Fibroblast of lung (primary cell): ENCODE measurements at regions not wholly inside any gene's neighbourhood (a gene's known extent, or its start where the extent isn't known, plus 50 kb on each side); places are given as distances from the start of the nearest gene placed in this dataset.

ENCODE experiments used
- CTCF ChIP-seq, 2 donors: IDR thresholded peaks in 1 of 2; conservative IDR thresholded peaks in 1 of 2; 1 replicate in 1 of 2; 2 replicates in 1 of 2; pipeline ENCODE4 v1.5.1; 2011 to 2012; ENCODE audit warnings: low read length in 2 of 2, control low read depth in 1 of 2, inconsistent platforms in 1 of 2, low read depth in 1 of 2, mild to moderate bottlenecking in 1 of 2
- EZH2 ChIP-seq: IDR thresholded peaks from 2 replicates; pipeline ENCODE4 v1.5.1; 2012; ENCODE audit warnings: low read length, control low read depth, mild to moderate bottlenecking; ENCODE audit errors: missing control alignments

GRCh38 chr6:113364766-113365165 is 492.4 kb upstream of the MARCKS start:
- TF ChIP-seq CTCF (conservative IDR thresholded peaks at IDR 0.05 in 1 of 2, IDR thresholded peaks at IDR 0.05 in 1 of 2; ENCODE audit: low read depth in 1 of 2, low read length in 2 of 2) (no peak), EZH2 (no peak)
